HG02943 (cell line): ENCODE measurements at regions not wholly inside any gene's neighbourhood (a gene's known extent, or its start where the extent isn't known, plus 50 kb on each side); places are given as distances from the start of the nearest gene placed in this dataset.

ENCODE experiments used
- ATAC-seq: cut with Tn5 transposase; IDR thresholded peaks from one replicate; pipeline ENCODE4 v1.9.1; 2021; ENCODE audit warnings: mild to moderate bottlenecking, low read depth, moderate library complexity; ENCODE audit not compliant: unreplicated experiment

GRCh38 chr5:68405784-68406743, 190.5 kb downstream of the PIK3R1 start:
- no peak for ATAC-seq

- peak; percentile 93 for ATAC-seq
Observed at GRCh38 chr5:68406767-68407241, 191.2 kb downstream of the PIK3R1 start.

- ATAC-seq, result no peak
Observed at GRCh38 chr5:68407311-68408239, 192.0 kb downstream of the PIK3R1 start.

GRCh38 chr5:68408345-68408871, 192.9 kb downstream of the PIK3R1 start:
- no peak for ATAC-seq

GRCh38 chr5:68409259-68409658, 193.7 kb downstream of the PIK3R1 start:
- no peak for ATAC-seq

GRCh38 chr5:68411161-68411560, 195.6 kb downstream of the PIK3R1 start:
- ATAC-seq, result no peak

GRCh38 chr5:68415177-68416085, 199.9 kb downstream of the PIK3R1 start:
- no peak for ATAC-seq

GRCh38 chr5:68416714-68417113, 201.2 kb downstream of the PIK3R1 start:
- ATAC-seq, result no peak

- no peak for ATAC-seq
Observed at GRCh38 chr5:68418201-68418600, 202.6 kb downstream of the PIK3R1 start.

GRCh38 chr5:68418680-68419079, 203.1 kb downstream of the PIK3R1 start:
- ATAC-seq, result no peak

- ATAC-seq, result no peak
Observed at GRCh38 chr5:68419081-68419636, 203.6 kb downstream of the PIK3R1 start.

GRCh38 chr5:68419637-68420452, 204.3 kb downstream of the PIK3R1 start:
- ATAC-seq, result no peak

GRCh38 chr5:68420476-68421344, 205.2 kb downstream of the PIK3R1 start:
- ATAC-seq, result no peak

GRCh38 chr5:68421485-68422220, 206.1 kb downstream of the PIK3R1 start:
- no peak for ATAC-seq

GRCh38 chr5:68423154-68423811, 207.7 kb downstream of the PIK3R1 start:
- ATAC-seq, result no peak

- peak; percentile 85 for ATAC-seq
Observed at GRCh38 chr5:68424799-68425537, 209.4 kb downstream of the PIK3R1 start.
